NB4 (cell line): ENCODE measurements at regions not wholly inside any gene's neighbourhood (a gene's known extent, or its start where the extent isn't known, plus 50 kb on each side); places are given as distances from the start of the nearest gene placed in this dataset.

ENCODE experiments used
- CTCF ChIP-seq: IDR thresholded peaks from one replicate; pipeline ENCODE4 v1.5.1; 2012; ENCODE audit warnings: low read depth, low read length
- MAX ChIP-seq: IDR thresholded peaks from 2 replicates; pipeline ENCODE4 v1.6.1; 2011; ENCODE audit warnings: low read depth, low read length
- POLR2A ChIP-seq: IDR thresholded peaks from 2 replicates; pipeline ENCODE4 v1.6.1; 2011; ENCODE audit warnings: mild to moderate bottlenecking; ENCODE audit not compliant: insufficient read length; ENCODE audit errors: extremely low read depth

GRCh38 chr17:72414967-72415853, 294.4 kb downstream of the SOX9 start:
- TF ChIP-seq POLR2A, result no peak
- no peak for TF ChIP-seq CTCF
- TF ChIP-seq MAX, result no peak
